ENCODE measurements at regions not wholly inside any gene's neighbourhood (a gene's known extent, or its start where the extent isn't known, plus 50 kb on each side); places are given as distances from the start of the nearest gene placed in this dataset.

GRCh38 chr1:70874818-70875217, 172.8 kb downstream of the PTGER3 start:
- in situ Hi-C loops (cut with MboI; ENCODE audit: low sequenced_read_pairs, unreplicated experiment): no loop called here
- no peak for DNase-seq (ENCODE audit: low spot score)
- TF ChIP-seq CTCF (IDR thresholded peaks at IDR 0.05; ENCODE audit: borderline replicate concordance, control extremely low read depth, extremely low read depth, insufficient read depth, missing control alignments): no peak

- TF ChIP-seq CTCF (IDR thresholded peaks at IDR 0.05; ENCODE audit: borderline replicate concordance, control extremely low read depth, extremely low read depth, insufficient read depth, missing control alignments): no peak
- in situ Hi-C loops (cut with MboI; ENCODE audit: low sequenced_read_pairs, unreplicated experiment): no loop called here
- DNase-seq (ENCODE audit: low spot score): no peak
Measured at GRCh38 chr1:70877343-70877742, 170.3 kb downstream of the PTGER3 start.

GRCh38 chr1:70887936-70888335, 159.7 kb downstream of the PTGER3 start:
- no peak for TF ChIP-seq CTCF (IDR thresholded peaks at IDR 0.05; ENCODE audit: borderline replicate concordance, control extremely low read depth, extremely low read depth, insufficient read depth, missing control alignments)
- in situ Hi-C loops (cut with MboI; ENCODE audit: low sequenced_read_pairs, unreplicated experiment): no loop called here
- no peak for DNase-seq (ENCODE audit: low spot score)

GRCh38 chr1:70888722-70889121, 158.9 kb downstream of the PTGER3 start:
- no peak for DNase-seq (ENCODE audit: low spot score)
- in situ Hi-C loops (cut with MboI; ENCODE audit: low sequenced_read_pairs, unreplicated experiment): no loop called here
- no peak for TF ChIP-seq CTCF (IDR thresholded peaks at IDR 0.05; ENCODE audit: borderline replicate concordance, control extremely low read depth, extremely low read depth, insufficient read depth, missing control alignments)

GRCh38 chr1:70890408-70890807, 157.2 kb downstream of the PTGER3 start:
- no peak for DNase-seq (ENCODE audit: low spot score)
- in situ Hi-C loops (cut with MboI; ENCODE audit: low sequenced_read_pairs, unreplicated experiment): no loop called here
- no peak for TF ChIP-seq CTCF (IDR thresholded peaks at IDR 0.05; ENCODE audit: borderline replicate concordance, control extremely low read depth, extremely low read depth, insufficient read depth, missing control alignments)

- in situ Hi-C loops (cut with MboI; ENCODE audit: low sequenced_read_pairs, unreplicated experiment): no loop called here
- TF ChIP-seq CTCF (IDR thresholded peaks at IDR 0.05; ENCODE audit: borderline replicate concordance, control extremely low read depth, extremely low read depth, insufficient read depth, missing control alignments): no peak
- DNase-seq (ENCODE audit: low spot score): no peak
Measured at GRCh38 chr1:70891051-70891843, 156.4 kb downstream of the PTGER3 start.
